T-helper 1 cell treated with Interleukin-12 subunit alpha and Interleukin-12 subunit beta and Interleukin-4 antibody, amounts not matched to agents 30 μg/mL and 1 μg/mL, for 36 hours (primary cell): ENCODE measurements at regions not wholly inside any gene's neighbourhood (a gene's known extent, or its start where the extent isn't known, plus 50 kb on each side); places are given as distances from the start of the nearest gene placed in this dataset.

Experiments
- H3K27ac Mint-ChIP-seq: one replicate; pipeline ENCODE4 v1.8.0; 2021; ENCODE audit warnings: mild to moderate bottlenecking, mixed read lengths
- H3K27me3 Mint-ChIP-seq: one replicate; pipeline ENCODE4 v1.8.0; 2021; ENCODE audit warnings: low read depth, mixed read lengths
- H3K36me3 Mint-ChIP-seq: one replicate; pipeline ENCODE4 v1.8.0; 2021; ENCODE audit warnings: low read depth, mixed read lengths
- H3K4me1 Mint-ChIP-seq: one replicate; pipeline ENCODE4 v1.8.0; 2021; ENCODE audit warnings: low read depth, mixed read lengths
- H3K4me3 Mint-ChIP-seq: one replicate; pipeline ENCODE4 v1.8.0; 2021; ENCODE audit warnings: mild to moderate bottlenecking, moderate library complexity, mixed read lengths
- H3K9me3 Mint-ChIP-seq: one replicate; pipeline ENCODE4 v1.8.0; 2021; ENCODE audit warnings: mixed read lengths

DNA sequence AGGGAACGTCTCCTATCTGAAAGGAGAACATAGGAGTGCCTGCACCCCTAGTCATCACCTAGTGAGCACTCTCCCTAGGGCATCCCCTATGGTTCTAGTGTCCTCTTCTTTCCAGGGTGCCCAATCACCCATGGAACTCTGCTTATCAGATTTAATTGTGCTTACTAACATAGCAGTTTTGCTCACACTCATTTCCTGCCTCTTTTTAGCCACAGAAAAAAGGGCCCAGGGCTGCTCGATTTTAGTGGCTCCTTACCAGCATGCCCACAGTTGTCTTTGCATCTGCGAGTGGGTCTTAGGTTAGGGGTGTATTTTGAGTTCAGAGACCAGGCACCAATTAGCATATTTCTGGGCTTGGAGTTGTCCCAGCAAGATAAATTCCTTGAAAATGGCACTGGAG is 1110.2 kb downstream of the TAF11L14 start:
- Mint-ChIP-seq H3K27me3 (no peaks in the 10 kb centered on the region), H3K27ac (peak overlapping the region; percentile 94), H3K4me1 (peaks cover 45% of the 10 kb centered on the region), H3K36me3 (peaks cover 32% of the 10 kb centered on the region), H3K9me3 (no peaks in the 10 kb centered on the region), H3K4me3 (peak overlapping the region; percentile 92)

DNA sequence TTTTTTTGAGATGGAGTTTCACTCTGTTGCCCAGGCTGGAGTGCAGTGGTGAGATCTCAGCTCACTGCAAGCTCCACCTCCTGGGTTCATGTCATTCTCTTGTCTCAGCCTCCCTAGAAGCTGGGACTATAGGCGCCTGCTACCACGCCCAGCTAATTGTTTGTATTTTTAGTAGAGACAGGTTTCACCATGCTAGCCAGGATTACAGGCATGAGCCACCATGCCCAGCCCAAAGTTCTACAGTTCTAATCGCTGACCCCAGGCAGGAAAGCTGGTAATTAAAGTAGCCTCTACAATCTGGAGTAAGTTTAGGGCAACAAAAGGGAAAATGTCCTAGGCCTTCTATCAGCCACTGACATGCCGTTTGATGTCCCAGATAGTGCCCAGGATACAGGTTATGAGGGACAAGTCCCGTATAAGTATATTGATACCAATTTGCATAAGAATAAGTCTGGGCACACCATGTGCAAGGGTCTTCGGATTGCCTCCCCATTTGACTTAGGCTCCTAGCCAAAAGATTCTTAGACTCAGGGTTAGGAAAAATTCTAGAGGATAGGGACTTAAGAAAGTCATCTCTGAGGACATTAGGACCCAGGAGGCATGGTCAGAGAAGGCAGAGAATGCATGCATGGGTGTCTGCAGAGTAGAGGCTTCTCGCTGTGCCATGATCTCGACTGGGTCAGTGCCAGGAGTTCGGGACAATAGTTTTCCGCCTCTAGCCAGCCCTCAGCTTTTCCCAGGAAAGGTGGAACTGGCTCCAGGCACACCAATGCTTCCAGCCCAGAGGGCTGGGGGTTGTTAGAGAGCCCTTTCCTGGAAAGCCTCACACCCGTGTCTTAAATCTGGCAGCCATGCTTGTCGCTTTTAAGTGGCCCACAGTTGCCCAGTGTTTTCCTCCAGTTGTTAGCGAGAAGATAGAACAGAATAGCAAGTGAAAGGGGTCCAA is 1111.1 kb downstream of the TAF11L14 start:
- no peaks in the 10 kb centered on the region for H3K27me3 Mint-ChIP-seq
- H3K9me3 Mint-ChIP-seq = peaks cover 4% of the 10 kb centered on the region
- H3K4me1 Mint-ChIP-seq = peaks cover 41% of the 10 kb centered on the region
- H3K4me3 Mint-ChIP-seq = peak overlapping the region; percentile 92
- peak overlapping the region; percentile 94 for H3K27ac Mint-ChIP-seq
- peaks cover 35% of the 10 kb centered on the region for H3K36me3 Mint-ChIP-seq

DNA sequence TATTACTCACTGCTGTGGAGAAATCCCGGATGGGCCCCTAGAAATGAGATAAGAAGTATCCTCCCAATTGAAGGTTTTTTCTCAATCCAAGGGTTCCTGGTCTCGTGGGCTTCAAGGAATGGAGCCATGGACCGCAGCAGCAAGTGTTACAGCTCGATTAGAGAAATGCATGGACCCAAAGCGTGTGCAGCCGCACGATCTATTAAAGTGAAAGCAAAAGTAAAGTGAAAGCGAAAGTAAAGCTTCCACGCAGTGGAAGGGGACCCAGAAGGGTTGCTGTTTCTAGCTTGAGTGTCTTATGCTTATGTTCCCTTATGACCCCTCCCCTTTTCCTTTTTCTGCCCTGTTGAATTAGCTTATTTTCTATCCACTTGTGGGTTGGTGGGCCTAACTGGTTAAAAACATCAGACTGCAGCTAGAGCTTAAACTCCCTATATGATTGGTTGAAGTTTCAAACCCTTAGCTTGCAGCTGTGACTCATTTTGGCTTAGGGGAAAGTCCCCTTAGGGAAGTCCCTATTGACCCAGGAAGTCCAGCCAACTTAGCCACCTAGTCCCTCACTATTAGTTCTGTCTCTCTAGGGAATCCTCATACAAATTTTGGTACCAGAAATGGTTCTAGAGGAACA is 1111.8 kb downstream of the TAF11L14 start:
- Mint-ChIP-seq H3K4me1 (peaks cover 35% of the 10 kb centered on the region), H3K4me3 (peak overlapping the region; percentile 92), H3K27me3 (no peaks in the 10 kb centered on the region), H3K9me3 (peaks cover 4% of the 10 kb centered on the region), H3K36me3 (peaks cover 29% of the 10 kb centered on the region), H3K27ac (peak overlapping the region; percentile 94)

- Mint-ChIP-seq H3K27ac (no peak overlapping the region), H3K36me3 (peaks cover 8% of the 10 kb centered on the region), H3K4me3 (no peak overlapping the region), H3K4me1 (peaks cover 17% of the 10 kb centered on the region), H3K9me3 (peaks cover 4% of the 10 kb centered on the region), H3K27me3 (no peaks in the 10 kb centered on the region)
Observed at GRCh38 chr5:18749763-18750162, 1115.5 kb downstream of the TAF11L14 start.

DNA sequence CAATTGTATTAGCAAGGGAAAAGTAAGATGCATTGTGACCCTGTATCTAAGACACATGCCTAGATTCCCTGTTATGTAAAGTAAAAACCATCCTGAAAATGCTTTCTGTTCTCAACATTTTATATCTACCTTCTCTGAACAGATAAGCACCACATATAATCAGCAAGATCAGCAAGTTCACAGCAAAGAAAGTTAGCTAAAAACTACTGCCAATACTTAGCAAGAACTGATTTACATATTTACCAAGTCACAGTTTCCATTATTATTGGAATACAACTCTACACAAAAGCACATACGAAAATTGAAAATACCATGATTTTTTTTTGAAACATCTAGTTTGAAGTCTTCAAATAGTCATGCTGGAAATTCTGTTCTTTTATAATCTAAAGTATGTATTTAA is 1118.1 kb downstream of the TAF11L14 start:
- Mint-ChIP-seq H3K27ac (no peak overlapping the region), H3K4me1 (peaks cover 5% of the 10 kb centered on the region), H3K4me3 (no peak overlapping the region), H3K36me3 (peaks cover 8% of the 10 kb centered on the region), H3K9me3 (peaks cover 4% of the 10 kb centered on the region), H3K27me3 (no peaks in the 10 kb centered on the region)

- Mint-ChIP-seq H3K36me3 (peaks cover 3% of the 10 kb centered on the region), H3K27ac (no peak overlapping the region), H3K9me3 (peaks cover 4% of the 10 kb centered on the region), H3K27me3 (no peaks in the 10 kb centered on the region), H3K4me1 (peaks cover 2% of the 10 kb centered on the region), H3K4me3 (no peak overlapping the region)
Observed at GRCh38 chr5:18754201-18754600, 1119.9 kb downstream of the TAF11L14 start.

GRCh38 chr5:18761801-18762200 is 1127.5 kb downstream of the TAF11L14 start:
- Mint-ChIP-seq H3K36me3 (no peaks in the 10 kb centered on the region), H3K27me3 (no peaks in the 10 kb centered on the region), H3K4me3 (no peak overlapping the region)

GRCh38 chr5:18764161-18764560 is 1129.9 kb downstream of the TAF11L14 start:
- H3K27ac Mint-ChIP-seq = no peak overlapping the region
- H3K9me3 Mint-ChIP-seq = no peaks in the 10 kb centered on the region
- H3K36me3 Mint-ChIP-seq = no peaks in the 10 kb centered on the region
- peaks cover 3% of the 10 kb centered on the region for H3K4me1 Mint-ChIP-seq
- H3K4me3 Mint-ChIP-seq = no peak overlapping the region
- no peaks in the 10 kb centered on the region for H3K27me3 Mint-ChIP-seq

More at GRCh38 chr5:18761801-18762200, 1127.5 kb downstream of the TAF11L14 start:
- no peak overlapping the region for H3K27ac Mint-ChIP-seq
- peaks cover 3% of the 10 kb centered on the region for H3K4me1 Mint-ChIP-seq
- no peaks in the 10 kb centered on the region for H3K9me3 Mint-ChIP-seq

GRCh38 chr5:18765304-18765703 is 1131.0 kb downstream of the TAF11L14 start:
- no peaks in the 10 kb centered on the region for H3K36me3 Mint-ChIP-seq
- H3K9me3 Mint-ChIP-seq = no peaks in the 10 kb centered on the region
- H3K27ac Mint-ChIP-seq = no peak overlapping the region
- H3K27me3 Mint-ChIP-seq = no peaks in the 10 kb centered on the region
- H3K4me1 Mint-ChIP-seq = peaks cover 3% of the 10 kb centered on the region
- no peak overlapping the region for H3K4me3 Mint-ChIP-seq

GRCh38 chr5:18771097-18771610 is 1136.9 kb downstream of the TAF11L14 start:
- H3K4me3 Mint-ChIP-seq = no peak overlapping the region
- no peaks in the 10 kb centered on the region for H3K9me3 Mint-ChIP-seq
- no peaks in the 10 kb centered on the region for H3K36me3 Mint-ChIP-seq
- peaks cover 10% of the 10 kb centered on the region for H3K27me3 Mint-ChIP-seq
- H3K27ac Mint-ChIP-seq = no peak overlapping the region
- H3K4me1 Mint-ChIP-seq = no peaks in the 10 kb centered on the region

DNA sequence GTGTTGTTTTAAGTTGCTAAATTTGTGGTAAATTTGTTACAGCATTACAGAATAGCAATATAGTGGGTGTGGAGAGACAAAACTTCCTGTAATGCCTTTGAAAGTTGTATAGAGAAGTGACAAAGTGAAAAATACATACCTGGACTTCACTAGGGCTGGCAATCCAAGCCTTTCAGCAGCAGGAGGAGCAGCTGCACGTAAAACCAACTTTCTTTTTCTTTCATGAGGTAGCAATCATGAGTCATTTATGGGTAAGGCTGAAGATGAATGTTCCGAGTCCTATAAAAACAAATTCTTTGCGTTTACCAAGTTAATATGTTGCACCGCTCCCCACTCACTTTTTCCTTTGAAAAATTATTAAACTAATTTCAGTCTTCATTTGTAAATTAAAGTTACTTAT is 1138.2 kb downstream of the TAF11L14 start:
- Mint-ChIP-seq H3K36me3 (no peaks in the 10 kb centered on the region), H3K27ac (no peak overlapping the region), H3K4me3 (no peak overlapping the region), H3K9me3 (no peaks in the 10 kb centered on the region), H3K4me1 (no peaks in the 10 kb centered on the region), H3K27me3 (peaks cover 10% of the 10 kb centered on the region)

DNA sequence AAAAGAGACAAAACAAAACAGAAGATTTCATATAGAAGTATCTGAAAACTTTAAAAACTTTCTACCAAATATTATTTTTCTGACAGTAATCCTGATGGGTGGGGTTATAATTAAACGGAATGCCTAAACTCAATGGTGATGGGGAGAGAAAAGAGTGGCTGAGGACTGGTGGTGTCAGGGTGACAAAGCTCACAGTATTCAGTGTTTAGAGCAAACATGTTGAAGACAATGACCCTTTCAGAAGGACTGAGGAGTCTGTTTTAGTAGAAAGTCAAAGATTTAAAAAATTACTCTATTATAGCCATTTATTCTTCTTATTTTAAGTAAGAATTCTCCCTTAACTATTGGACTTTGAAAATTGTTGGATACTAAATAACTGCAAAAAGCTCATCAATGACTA is 1144.0 kb downstream of the TAF11L14 start:
- Mint-ChIP-seq H3K9me3 (no peaks in the 10 kb centered on the region), H3K4me3 (no peak overlapping the region), H3K27ac (no peak overlapping the region), H3K36me3 (no peaks in the 10 kb centered on the region), H3K27me3 (no peaks in the 10 kb centered on the region), H3K4me1 (no peaks in the 10 kb centered on the region)

DNA sequence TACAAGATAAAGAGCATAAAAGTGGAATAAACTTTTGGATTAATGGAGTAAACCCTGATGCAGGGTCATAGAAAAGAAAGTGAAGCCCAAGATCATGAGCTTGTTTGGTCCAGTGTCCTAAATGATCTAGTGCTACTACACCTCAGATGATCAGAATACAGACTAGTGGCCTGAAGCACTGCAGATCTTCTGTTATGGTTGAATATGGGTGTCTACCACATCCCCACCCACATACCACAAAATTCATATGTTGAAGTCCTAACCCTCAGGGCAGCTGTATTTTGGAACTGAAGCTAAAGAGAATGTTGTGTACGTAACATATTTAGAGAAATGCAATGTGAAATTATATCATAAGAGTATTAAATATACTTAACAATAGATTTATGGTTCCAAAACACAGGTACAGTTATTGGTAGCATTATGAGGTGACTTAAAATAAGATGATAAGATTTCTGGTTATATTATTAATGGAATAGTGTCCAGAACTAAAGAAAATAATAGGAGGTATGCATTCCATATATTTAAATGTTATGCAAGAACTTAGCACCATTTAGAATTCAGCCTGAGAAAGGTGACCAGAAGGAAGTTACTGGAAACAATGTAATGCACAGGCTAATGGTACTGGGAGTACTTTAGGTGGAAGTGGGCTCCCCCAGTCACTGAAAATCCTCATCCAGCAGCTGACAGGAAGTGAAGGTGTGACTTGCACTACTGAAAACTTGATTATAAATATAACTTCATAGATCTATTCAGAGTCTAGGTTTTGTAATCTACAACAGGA is 1155.1 kb downstream of the TAF11L14 start:
- H3K9me3 Mint-ChIP-seq = no peaks in the 10 kb centered on the region
- no peaks in the 10 kb centered on the region for H3K4me1 Mint-ChIP-seq
- no peak overlapping the region for H3K27ac Mint-ChIP-seq
- no peak overlapping the region for H3K4me3 Mint-ChIP-seq
- H3K27me3 Mint-ChIP-seq = no peaks in the 10 kb centered on the region
- no peaks in the 10 kb centered on the region for H3K36me3 Mint-ChIP-seq

GRCh38 chr5:18792145-18792544 is 1157.9 kb downstream of the TAF11L14 start:
- Mint-ChIP-seq H3K36me3 (no peaks in the 10 kb centered on the region), H3K4me1 (no peaks in the 10 kb centered on the region), H3K4me3 (no peak overlapping the region), H3K9me3 (no peaks in the 10 kb centered on the region), H3K27ac (no peak overlapping the region), H3K27me3 (no peaks in the 10 kb centered on the region)
